Activated CD8-positive, alpha-beta T cell treated with anti-CD3 and anti-CD28 coated beads for 36 hours (primary cell): ENCODE measurements at regions not wholly inside any gene's neighbourhood (a gene's known extent, or its start where the extent isn't known, plus 50 kb on each side); places are given as distances from the start of the nearest gene placed in this dataset.

Experiments used
- ATAC-seq: fragments of 200-7000 bp; cut with Tn5 transposase; one replicate; pipeline ENCODE4 v1.10.0; 2021; ENCODE audit warnings: mild to moderate bottlenecking, moderate library complexity
- CTCF ChIA-PET: fragments of 350-600 bp; sonication (Branson Sonifier 250); formaldehyde crosslinking; loops from one replicate; lab custom pipeline; 2021; ENCODE audit warnings: antibody characterized with exemption; lab: Charles Lee
- POLR2A ChIA-PET: fragments of 350-600 bp; sonication (Branson Sonifier 250); formaldehyde crosslinking; loops from one replicate; lab custom pipeline; 2021; ENCODE audit warnings: antibody characterized with exemption; lab: Charles Lee
- DNase-seq: peaks from one replicate; pipeline ENCODE4 v3.0.0-alpha.2; 2020
- H3K27ac Mint-ChIP-seq: one replicate; pipeline ENCODE4 v1.8.0; 2021; ENCODE audit warnings: mild to moderate bottlenecking, mixed read lengths
- H3K27me3 Mint-ChIP-seq: one replicate; pipeline ENCODE4 v1.8.0; 2021; ENCODE audit warnings: mixed read lengths
- H3K36me3 Mint-ChIP-seq: one replicate; pipeline ENCODE4 v1.8.0; 2021; ENCODE audit warnings: low read depth, mixed read lengths
- H3K4me1 Mint-ChIP-seq: one replicate; pipeline ENCODE4 v1.8.0; 2021; ENCODE audit warnings: low read depth, mixed read lengths
- H3K4me3 Mint-ChIP-seq: one replicate; pipeline ENCODE4 v1.8.0; 2021; ENCODE audit warnings: mild to moderate bottlenecking, moderate library complexity, mixed read lengths
- H3K9me3 Mint-ChIP-seq: one replicate; pipeline ENCODE4 v1.8.0; 2021; ENCODE audit warnings: mixed read lengths
- CTCF ChIP-seq: fragments of 200-600 bp; IDR thresholded peaks from one replicate; pipeline ENCODE4 v1.8.0; 2022; ENCODE audit warnings: antibody characterized with exemption, mild to moderate bottlenecking
- intact Hi-C: fragments of 100-400 bp; cut with micrococcal nuclease; formaldehyde crosslinking; loops from one replicate; pipeline ENCODE4 v1.10.0; 2022

GRCh38 chr14:85822236-85822635 lies 292.3 kb downstream of the FLRT2 start:
- no peak for TF ChIP-seq CTCF
- CTCF ChIA-PET, result interaction anchor here (0.7 kb wide), 1 partner anchor 10 kb away, joined by 3 read pairs; no protein-coding TSS in a partner anchor
- ATAC-seq (no peak), DNase-seq (no peak)
- Mint-ChIP-seq H3K36me3 (no peaks in the 10 kb centered on the region), H3K4me1 (no peaks in the 10 kb centered on the region), H3K4me3 (no peak overlapping the region), H3K27me3 (no peaks in the 10 kb centered on the region), H3K9me3 (no peaks in the 10 kb centered on the region), H3K27ac (no peak overlapping the region)
- POLR2A ChIA-PET, result no interaction called here
- intact Hi-C loops, result loop anchor here (10.0 kb wide), 1 partner anchor 267 kb away; no protein-coding TSS in a partner anchor

GRCh38 chr14:85817430-85817829 lies 287.5 kb downstream of the FLRT2 start:
- TF ChIP-seq CTCF, result no peak
- ATAC-seq, result no peak
- Mint-ChIP-seq H3K4me3 (no peak overlapping the region), H3K27ac (no peak overlapping the region), H3K36me3 (no peaks in the 10 kb centered on the region), H3K4me1 (no peaks in the 10 kb centered on the region), H3K27me3 (no peaks in the 10 kb centered on the region), H3K9me3 (no peaks in the 10 kb centered on the region)
- intact Hi-C loops, result no loop called here
- CTCF ChIA-PET, result no interaction called here
- POLR2A ChIA-PET, result no interaction called here
- no peak for DNase-seq

- ChIA-PET POLR2A (no interaction called here), CTCF (no interaction called here)
- no peak for TF ChIP-seq CTCF
- DNase-seq (peak; percentile 1), ATAC-seq (peak; percentile 39)
- Mint-ChIP-seq H3K4me1 (no peaks in the 10 kb centered on the region), H3K27me3 (peaks cover 2% of the 10 kb centered on the region), H3K4me3 (no peak overlapping the region), H3K27ac (no peak overlapping the region), H3K9me3 (no peaks in the 10 kb centered on the region), H3K36me3 (no peaks in the 10 kb centered on the region)
- intact Hi-C loops, result no loop called here
Measured at GRCh38 chr14:85813040-85813439, 283.1 kb downstream of the FLRT2 start.

DNA sequence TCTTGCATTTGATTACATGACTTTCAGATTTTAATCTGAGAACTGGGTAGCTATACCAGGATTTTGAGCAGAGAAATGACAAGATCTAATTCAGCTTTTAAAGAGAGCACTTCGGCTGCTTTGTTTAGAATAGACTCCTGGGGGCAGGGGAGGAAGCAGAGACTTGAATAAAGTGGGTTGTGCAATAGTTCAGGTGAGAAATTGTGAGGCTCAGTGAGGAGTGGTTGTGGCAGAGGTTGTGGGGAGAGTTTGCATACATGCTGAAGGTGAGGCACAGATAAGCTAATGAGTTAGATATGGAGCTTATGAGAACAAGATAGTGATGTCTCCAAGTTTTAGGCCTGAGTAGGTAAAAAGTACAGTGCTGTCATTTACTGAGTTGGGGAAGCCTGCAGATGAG lies 281.4 kb downstream of the FLRT2 start:
- no peak for ATAC-seq
- no peaks in the 10 kb centered on the region for H3K36me3 Mint-ChIP-seq
- peaks cover 3% of the 10 kb centered on the region for H3K9me3 Mint-ChIP-seq
- H3K27ac Mint-ChIP-seq, result no peak overlapping the region
- peaks cover 1% of the 10 kb centered on the region for H3K4me1 Mint-ChIP-seq
- intact Hi-C loops, result no loop called here
- CTCF ChIA-PET, result no interaction called here
- TF ChIP-seq CTCF, result no peak
- POLR2A ChIA-PET, result no interaction called here
- DNase-seq, result no peak
- H3K27me3 Mint-ChIP-seq, result peaks cover 2% of the 10 kb centered on the region
- no peak overlapping the region for H3K4me3 Mint-ChIP-seq

- ChIA-PET POLR2A (no interaction called here), CTCF (no interaction called here)
- Mint-ChIP-seq H3K27me3 (no peaks in the 10 kb centered on the region), H3K4me1 (no peaks in the 10 kb centered on the region), H3K4me3 (no peak overlapping the region), H3K9me3 (peaks cover 3% of the 10 kb centered on the region), H3K27ac (no peak overlapping the region), H3K36me3 (no peaks in the 10 kb centered on the region)
- DNase-seq (no peak), ATAC-seq (no peak)
- TF ChIP-seq CTCF, result no peak
- intact Hi-C loops, result no loop called here
Measured at GRCh38 chr14:85799668-85800067, 269.7 kb downstream of the FLRT2 start.
